ENCODE measurements at regions not wholly inside any gene's neighbourhood (a gene's known extent, or its start where the extent isn't known, plus 50 kb on each side); places are given as distances from the start of the nearest gene placed in this dataset.

DNA sequence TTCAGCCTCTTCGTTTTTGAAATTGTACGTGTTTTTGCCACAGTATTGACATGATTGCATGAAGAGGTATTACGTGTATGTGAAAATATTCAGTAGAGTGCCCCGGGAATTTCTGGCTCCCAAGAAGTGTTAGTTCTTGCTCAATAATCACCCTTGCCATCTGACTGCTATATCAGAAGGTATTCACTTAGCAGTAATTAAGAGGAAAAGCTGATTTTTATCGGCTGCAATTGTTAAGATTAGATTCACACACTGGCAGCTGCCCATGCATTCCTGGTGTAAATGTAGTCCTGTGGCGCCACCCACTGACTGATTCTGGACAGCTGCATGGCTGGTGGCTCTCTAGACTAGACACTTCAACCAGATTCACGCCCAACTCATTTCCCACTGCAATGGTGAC lies 440.1 kb upstream of the ADAMTS16 start:
- DNase-seq (ENCODE audit: low read depth, low spot score) = no peak

DNA sequence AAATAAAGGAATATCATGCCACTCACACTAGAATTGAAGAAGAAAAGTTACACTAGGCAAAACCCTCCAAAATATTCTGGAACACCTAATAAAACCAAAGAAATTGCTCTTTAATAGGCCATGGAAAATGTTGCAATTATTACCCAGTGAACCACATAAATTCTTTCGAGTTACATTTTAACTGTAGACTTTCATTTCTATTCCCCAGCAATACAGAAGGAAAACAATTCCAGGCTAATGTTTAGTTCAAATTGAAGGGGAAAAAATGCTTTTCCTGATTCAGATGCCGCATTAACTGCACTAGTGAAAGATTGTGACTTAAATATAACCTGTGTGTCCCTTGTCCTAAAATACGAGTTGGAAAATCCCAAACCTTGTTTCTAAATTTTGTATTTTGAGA lies 439.3 kb upstream of the ADAMTS16 start:
- DNase-seq (ENCODE audit: low read depth, low spot score) = no peak

DNA sequence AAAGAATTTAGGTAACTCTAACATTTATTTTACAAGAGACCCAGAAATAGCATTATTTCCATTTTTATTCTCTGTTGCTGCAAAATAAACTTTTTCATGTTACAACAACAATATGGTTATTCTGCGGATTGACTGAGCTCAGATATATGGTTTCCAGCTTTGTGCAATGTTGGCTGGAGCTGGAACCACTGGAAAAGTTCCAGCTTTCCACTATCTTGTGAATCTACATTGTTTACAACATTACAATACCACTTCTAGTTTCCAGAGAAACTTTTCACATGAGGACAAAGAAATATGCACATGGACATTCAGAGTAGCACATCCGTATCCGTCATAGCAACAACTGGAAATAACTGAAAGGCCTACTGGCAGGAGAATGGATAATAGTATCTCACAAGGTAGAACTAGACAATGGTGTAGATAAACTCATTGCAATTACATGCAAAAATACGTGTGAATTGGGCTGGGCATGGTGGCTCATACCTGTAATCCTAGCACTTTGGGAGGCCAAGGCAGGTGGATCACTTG lies 436.1 kb upstream of the ADAMTS16 start:
- DNase-seq (ENCODE audit: low read depth, low spot score) = no peak

DNA sequence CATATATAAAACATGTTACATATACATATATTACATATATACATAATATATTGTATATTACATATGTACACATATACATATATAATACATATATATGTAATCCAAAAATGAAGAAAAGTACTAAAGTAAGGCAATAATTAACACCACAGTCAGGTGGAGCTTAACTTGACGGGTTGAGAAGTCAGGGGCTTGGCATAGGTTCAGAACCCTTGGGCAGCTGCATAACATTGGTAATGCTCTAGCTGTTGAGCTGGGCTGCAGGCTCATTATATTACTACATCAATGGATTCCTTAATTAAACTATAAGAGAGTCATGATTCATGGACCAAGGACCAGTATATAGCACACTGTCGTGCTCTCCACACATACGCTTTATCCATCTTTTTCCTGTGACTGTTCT lies 435.2 kb upstream of the ADAMTS16 start:
- no peak for DNase-seq (ENCODE audit: low read depth, low spot score)

DNA sequence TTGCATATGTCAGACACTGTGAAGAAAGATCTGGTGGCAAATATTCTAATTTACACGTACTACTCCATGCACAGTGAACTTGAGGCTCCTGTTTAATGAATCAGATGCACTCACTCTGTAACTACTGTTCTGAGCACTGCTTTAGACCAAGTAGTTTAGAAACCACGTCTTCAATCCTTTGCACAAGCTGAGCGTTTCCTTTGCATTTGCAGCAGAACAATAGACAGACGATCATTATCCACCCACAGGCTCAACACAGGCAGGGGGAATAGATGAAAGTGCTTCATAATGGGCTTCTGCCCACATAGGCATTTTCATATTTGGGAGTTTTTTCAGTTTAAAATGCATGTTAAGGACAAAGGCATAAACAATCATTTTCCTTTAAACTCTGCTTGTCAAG lies 423.3 kb upstream of the ADAMTS16 start:
- DNase-seq (ENCODE audit: low read depth, low spot score) = no peak

DNA sequence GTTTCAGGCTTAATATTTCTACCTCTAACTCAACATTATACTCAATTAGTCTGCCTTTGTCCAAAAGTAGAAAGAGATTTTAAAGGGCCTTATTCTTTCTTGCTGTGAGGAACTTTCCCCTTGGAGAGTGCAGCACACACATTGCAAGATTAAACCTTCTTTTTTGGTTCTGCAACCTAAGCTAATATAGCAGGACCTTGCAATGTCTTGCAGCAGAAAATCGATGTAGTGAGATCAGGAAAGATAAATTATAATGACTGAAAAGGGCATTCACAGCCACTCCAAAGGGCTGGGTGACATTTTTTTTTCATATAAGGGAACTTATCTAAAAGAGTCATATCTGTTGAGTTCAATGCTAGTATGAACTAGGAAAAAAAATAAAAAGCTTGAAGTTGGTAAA lies 422.7 kb upstream of the ADAMTS16 start:
- DNase-seq (ENCODE audit: low read depth, low spot score) = no peak

DNA sequence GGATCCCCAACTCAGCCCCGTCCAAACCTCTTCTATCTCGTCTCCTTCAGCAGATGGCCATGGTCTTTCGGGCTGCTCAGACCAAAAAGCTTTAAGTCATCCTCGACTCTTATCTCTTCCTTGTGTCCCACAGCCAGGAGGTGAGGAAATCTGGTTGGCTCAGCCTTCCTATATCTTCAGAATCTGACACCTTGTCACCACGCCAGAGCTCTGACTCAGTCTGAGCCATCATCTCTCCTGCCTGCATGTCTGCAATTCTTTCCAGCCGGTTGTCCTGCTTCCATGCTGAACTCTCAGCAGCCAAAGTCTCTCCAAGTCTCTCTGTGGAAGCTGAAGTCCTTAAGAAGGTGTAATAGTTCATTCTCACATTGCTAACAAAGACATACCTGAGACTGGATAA lies 419.3 kb upstream of the ADAMTS16 start:
- DNase-seq (ENCODE audit: low read depth, low spot score) = no peak

DNA sequence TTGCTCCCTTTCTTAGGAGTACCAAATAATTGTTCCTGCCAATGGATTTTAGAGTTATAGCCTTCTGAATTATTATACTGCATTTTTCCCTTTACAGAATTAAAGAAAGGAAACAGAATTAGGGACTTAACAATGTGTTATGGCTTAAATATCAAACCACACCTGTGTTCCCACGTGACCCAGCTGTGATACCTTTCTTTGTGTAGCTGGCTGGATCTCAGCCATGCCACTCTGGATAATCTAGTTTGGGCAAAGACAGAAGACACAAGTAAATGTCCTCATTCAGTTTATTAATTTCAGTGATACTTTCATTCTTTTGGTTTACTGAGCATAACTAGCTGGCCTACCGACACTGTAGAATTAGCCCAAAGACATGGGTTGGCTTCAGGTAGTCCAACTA lies 417.2 kb upstream of the ADAMTS16 start:
- DNase-seq (ENCODE audit: low read depth, low spot score) = no peak

DNA sequence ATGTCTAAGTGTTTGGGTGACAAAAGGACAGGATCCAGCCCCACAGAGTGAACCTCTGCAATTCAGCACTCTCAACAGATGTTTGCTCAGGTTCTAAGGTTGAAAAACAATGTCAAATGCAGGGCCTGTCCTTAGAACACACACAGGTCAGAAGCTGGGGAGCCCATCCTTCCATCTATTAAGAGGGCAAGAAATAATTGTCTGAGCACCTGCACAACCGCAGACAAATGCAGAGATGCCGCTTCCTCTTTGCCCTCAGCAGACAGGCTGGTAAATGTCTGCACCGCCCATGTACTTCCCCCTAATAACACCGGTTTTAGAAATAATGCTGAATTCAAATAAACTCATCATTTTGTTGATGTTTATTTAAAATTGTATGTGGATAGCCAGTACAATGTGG lies 414.5 kb upstream of the ADAMTS16 start:
- DNase-seq (ENCODE audit: low read depth, low spot score) = no peak

DNA sequence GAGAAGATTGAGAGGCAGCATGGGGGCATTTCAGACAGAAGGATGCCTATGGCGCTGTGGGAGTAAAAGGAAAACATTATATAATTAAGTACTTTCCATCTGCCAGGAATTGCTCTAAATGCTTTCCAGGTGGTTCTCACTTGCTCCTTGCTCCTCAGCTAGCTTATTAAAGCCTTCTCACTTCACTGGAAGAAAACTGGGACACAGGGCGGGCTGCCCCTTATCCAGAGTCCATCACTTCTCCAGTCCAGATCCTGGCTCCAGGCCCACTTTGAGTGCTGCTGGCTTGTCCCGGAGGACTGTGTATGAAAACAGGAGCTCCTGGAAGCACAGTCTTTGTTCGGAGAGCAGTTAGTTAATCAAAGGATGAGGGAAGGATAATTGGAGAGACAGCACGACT lies 409.9 kb upstream of the ADAMTS16 start:
- no peak for DNase-seq (ENCODE audit: low read depth, low spot score)

DNA sequence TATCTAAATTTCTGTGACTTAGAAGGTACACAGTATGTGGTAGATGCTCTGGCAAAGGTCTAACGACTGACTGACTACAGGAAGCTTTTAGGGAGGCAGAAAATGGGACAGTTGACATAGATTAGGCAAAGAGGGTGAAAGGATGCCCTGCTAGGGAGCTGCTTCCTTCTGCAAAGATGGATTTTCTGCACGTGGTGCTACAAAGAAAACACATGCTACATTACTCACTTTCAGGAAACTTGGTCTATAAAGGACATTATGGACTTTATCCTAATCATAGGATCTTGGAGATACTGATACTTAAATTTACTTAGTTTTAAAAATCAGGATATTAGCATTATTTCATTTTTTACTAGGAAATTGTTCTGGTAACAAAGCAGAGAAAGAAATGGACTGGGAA lies 405.8 kb upstream of the ADAMTS16 start:
- no peak for DNase-seq (ENCODE audit: low read depth, low spot score)

DNA sequence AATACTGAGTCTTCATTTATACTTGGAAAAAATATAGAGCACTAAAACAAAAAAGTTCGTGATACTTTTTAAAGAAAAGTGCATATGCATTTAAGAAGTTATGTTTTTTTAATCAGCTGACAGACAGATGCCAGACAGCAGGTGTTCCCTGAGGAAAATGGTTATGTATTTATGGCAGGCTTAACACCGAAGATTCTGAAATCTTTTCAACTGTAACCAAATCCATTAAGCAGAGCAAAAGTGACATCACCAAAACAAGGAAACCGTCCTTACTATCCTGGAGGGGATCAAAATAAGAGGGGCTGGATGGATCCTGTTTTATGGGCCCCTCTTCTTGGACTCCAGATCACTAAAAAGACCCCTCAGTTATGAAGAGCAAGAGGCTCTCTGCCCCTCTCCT lies 404.9 kb upstream of the ADAMTS16 start:
- no peak for DNase-seq (ENCODE audit: low read depth, low spot score)

DNA sequence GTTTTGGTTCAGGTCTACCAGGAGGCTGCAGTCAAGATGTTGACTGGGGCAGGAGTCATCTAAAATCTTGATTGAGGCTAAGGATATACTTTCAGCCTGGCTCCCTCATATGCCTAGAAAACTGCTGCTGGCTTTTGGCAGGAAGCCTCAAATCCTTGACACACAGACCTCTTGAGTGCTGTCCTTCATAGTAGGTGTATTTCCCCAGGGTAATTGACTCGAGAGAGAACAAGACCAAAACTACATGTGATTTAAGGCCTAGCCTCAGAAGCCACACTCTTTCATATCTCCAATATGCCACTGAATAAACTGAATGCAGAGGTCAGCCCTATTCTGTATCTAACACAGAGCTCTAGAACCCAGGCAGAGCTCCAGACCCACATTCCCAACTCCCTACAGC lies 402.3 kb upstream of the ADAMTS16 start:
- no peak for DNase-seq (ENCODE audit: low read depth, low spot score)

DNA sequence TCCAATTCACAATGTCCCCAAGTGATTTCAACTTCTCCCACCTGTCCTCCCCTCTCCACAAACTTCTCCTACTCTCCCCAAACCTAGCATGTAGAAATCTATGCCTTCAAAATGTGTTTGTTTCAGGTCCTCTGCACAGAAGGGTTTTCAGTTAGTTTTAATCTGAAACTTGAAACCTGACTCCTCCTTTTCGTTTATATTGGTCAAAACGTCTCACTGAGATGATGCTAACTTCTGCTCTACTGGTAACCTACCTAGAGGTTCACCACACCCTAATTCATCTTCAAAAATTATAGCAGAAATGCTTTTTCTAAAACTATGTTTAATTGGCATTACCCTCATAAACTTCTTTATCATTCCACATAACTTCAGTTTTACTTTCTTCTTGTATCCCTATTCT lies 401.8 kb upstream of the ADAMTS16 start:
- no peak for DNase-seq (ENCODE audit: low read depth, low spot score)

DNA sequence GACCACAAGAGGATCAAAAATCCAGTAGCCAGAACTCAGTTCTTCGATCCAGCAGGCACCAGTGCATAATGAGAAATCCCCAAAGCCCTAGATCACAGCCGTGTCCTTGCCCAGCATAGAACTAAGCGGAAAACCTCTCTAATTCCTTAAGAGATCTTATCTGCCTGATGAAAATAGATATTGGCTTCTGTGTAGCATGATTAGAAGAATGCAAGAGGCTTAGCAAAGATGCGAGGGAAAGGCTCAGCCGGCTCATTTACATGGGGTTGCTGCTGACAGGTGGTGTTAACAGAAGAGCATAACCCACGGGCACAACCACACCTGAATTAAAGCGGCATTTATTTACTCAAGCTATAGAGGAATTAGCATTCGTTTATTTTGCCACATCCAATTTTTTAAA lies 400.0 kb upstream of the ADAMTS16 start:
- no peak for DNase-seq (ENCODE audit: low read depth, low spot score)

DNA sequence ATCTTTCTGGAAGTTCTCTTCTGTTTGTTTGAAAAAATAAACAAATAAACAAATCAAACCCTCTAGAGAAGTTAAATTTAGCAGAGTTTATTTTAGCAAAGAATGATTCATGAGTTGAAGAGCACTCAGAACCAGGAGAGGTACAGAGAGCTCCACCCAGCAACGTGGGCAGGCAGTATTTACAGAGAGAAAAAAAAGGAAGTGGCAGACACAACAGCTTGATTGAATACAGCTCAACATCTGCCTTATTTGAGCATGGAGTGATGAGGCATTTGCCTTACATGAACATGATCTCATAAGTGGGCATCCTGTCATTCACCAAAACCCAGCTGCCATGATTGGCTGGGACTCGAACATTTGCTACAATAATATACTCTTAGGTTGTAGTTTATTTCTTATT lies 381.6 kb upstream of the ADAMTS16 start:
- DNase-seq (ENCODE audit: low read depth, low spot score) = no peak

DNA sequence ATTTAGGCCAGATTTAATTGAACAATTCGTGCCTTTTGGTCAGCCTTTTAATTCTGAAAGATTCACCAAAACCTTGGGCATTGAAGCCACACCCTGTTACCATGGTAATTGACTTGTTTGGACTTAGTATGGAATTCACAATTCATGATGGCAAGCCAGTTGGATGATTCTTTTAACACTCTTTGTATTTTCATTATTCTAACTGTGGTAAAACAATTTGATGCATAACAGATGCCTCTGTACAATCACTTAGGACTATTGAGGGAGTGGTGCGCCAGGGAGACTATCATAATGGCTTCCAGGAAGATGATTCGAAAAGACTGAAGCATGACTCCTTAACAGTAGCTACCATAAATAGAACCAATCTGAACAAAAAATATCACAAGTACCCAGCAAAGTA lies 381.1 kb upstream of the ADAMTS16 start:
- DNase-seq (ENCODE audit: low read depth, low spot score) = no peak

DNA sequence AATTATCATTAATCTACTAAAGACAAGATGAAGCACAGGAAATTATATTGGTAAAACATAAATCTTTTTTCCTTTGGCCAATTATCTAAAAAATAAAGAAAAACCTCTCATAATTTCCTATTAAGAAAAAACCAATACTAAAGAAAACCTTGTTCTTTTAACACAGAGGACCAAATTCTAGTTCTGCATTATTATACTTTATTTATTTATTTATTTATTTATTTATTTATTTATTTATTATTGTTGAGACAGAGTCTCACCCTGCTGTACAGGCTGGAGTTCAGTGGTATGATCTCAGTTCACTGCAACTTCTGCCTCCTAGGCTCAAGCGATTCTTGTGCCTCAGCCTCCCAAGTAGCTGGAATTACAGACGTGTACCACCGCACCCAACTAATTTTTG lies 377.8 kb upstream of the ADAMTS16 start:
- no peak for DNase-seq (ENCODE audit: low read depth, low spot score)

DNA sequence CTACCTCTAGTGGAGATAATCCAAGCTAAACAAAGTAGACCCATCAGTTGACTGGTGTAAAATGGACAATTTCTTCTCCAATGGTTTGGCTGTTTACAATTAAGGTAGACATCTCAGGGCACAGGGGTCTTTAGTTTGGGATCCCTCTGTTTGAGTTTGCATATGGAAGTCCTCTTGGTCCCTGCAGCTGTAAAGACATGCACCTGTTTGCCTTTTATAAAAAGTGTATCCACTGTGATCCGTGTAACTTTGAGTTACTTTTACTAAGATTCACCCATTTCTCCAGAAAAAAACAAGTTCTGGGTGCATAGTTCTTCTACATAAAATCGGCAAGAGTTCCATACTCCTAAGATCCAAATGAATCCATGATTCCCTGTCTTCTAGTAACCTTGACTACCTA lies 374.7 kb upstream of the ADAMTS16 start:
- DNase-seq (ENCODE audit: low read depth, low spot score) = no peak

DNA sequence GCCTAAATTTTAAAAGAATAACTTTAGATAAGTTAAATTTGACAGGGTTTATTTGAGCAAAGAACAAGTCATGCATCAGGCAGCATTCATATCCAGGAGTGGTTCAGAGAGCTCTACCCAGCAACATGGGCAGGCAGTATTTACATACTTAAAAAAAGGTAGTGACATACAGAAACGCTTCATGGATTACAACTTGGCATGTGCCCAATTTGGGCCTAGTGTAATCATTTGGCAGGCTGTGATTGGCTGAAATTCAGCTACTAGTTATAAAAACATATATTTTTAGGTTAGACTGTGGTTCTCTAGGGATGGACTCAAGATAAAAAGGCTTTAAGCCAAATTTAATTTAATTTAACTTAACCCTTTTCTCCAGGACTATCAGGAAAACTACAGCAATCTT lies 374.0 kb upstream of the ADAMTS16 start:
- no peak for DNase-seq (ENCODE audit: low read depth, low spot score)

DNA sequence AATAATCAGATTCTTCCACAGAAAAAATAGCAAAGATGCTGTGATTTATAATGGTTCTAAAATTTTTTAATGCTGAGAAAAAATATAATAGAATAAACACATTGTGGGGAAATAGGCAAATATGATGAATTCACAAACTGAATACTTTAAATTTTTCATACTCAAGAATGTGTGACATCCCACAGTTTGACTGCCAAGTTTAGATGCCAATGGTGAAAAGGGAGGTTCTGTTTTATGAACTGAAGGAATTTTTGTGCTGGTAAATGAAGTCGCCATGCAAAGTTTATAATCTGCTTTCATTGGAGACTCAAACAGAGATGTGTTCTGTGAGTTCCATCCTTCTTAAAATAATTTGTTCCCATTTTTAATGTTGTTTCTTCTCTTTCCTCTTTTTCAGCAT lies 367.5 kb upstream of the ADAMTS16 start:
- no peak for DNase-seq (ENCODE audit: low read depth, low spot score)

DNA sequence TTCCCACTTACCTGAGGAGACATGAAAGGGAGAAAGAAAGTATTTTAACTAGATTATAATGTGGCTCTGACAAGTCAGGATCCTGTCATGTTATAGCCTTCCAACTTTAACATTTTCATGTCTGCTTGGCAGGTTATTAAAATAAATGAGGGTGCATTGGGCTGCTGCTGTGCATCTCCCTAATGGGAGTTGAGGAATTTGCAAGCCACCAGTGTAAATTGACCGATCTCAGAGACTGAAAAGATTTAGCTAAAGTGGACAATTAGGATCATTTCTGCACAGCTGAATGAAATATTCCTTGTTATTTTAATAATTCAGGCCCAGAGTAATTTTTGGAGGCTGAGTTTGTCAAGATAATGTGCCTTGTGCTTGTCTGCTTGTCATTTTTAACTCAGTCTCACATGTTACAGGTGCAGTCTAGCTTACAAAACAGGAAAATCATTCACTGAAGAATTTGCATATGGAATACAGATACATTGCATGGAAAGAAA lies 366.3 kb upstream of the ADAMTS16 start:
- no peak for DNase-seq (ENCODE audit: low read depth, low spot score)

DNA sequence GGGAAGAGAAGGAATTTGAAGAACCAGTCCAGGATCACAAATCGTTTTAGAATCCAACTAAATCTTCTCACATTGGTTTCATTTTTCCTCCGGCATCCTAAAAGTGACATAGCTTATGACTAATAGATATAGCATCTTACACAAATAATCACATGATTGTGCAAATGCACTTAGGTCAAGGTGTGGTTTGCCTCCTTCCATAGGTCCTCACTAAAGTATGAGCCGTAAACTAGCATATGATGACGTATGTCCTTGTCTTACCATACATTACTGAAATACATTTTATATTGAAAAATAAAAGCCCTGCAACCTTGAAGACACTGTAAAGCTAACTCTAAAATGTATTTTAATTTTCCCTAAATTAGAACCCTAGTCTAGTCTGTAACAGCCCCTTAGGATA lies 362.7 kb upstream of the ADAMTS16 start:
- DNase-seq (ENCODE audit: low read depth, low spot score) = no peak

DNA sequence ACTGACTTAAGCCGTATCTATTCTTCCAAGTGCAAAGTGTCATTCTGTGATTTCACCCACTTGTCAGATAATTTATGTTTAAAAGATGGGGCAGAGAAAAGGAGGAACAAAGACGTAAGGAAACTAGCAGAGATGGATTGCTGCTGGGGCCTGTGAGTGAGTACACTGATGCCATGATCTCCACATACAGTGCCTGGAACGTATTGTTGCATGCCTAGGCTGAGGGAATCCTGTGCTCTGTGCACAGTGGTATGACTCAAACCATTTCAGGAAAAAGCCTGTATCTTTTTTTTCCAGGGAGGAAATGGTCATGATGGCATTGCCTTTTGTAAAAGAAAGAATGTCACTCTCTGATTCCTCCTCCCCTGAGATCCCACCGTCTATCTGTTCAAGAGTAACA lies 359.5 kb upstream of the ADAMTS16 start:
- DNase-seq (ENCODE audit: low read depth, low spot score) = no peak

DNA sequence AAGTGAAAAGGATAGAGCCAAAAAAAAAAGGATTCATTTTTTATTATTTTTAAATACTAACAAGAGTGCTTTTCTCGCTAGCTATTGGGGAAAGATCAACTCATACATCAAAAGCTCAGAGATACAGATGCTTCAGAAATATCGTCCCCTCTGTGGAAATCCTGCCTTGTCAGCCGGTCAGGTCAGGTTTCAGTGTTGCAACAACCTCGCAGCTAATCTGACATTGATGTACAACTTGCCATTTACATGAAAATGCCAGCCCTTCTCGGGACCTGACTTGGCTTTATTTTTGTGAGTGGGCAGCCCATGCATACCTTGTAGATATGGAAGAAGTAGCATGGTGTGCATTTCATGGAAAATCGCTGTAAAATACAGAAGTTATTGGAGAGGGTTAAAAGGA lies 358.8 kb upstream of the ADAMTS16 start:
- no peak for DNase-seq (ENCODE audit: low read depth, low spot score)

Measured in iPS DF 19.7 (cell line).